IMR-90 (cell line): ENCODE measurements at regions not wholly inside any gene's neighbourhood (a gene's known extent, or its start where the extent isn't known, plus 50 kb on each side); places are given as distances from the start of the nearest gene placed in this dataset.

Experiments
- ATAC-seq: fragments of 200-7000 bp; cut with Tn5 transposase; 2 replicates; pipeline ENCODE4 v1.9.1; 2020; ENCODE audit warnings: low read depth, mild to moderate bottlenecking, moderate library complexity
- BruUV-seq: library from RNA; stranded (reverse); fragments of 400-500 nt; replicated peaks from 2 replicates; lab custom pipeline; 2021; lab: Mats Ljungman, UMichigan
- CTCF ChIA-PET: fragments of 300-600 bp; formaldehyde crosslinking; extraction: SDS; loops from one replicate; lab custom pipeline; 2021; ENCODE audit warnings: antibody characterized with exemption; lab: Yijun Ruan, JAX
- POLR2A ChIA-PET: fragments of 300-600 bp; sonication (Branson Sonifier 250); formaldehyde crosslinking; loops from one replicate; lab custom pipeline; 2022; ENCODE audit warnings: antibody characterized with exemption; ENCODE audit not compliant: unreplicated experiment; lab: Charles Lee
- DNase-seq: peaks from one replicate; pipeline ENCODE4 v3.0.0; 2013
- H2AFZ ChIP-seq: replicated peaks from 2 replicates; pipeline ENCODE3; 2013; ENCODE audit warnings: low read length, mild to moderate bottlenecking; ENCODE audit not compliant: poor library complexity
- H2AK5ac ChIP-seq: 2 replicates; pipeline ENCODE4 v1.6.1; 2013; ENCODE audit warnings: low read depth, low read length, inconsistent platforms
- H2AK9ac ChIP-seq: replicated peaks from 2 replicates; pipeline ENCODE3; 2013; ENCODE audit warnings: mild to moderate bottlenecking, low read depth, low read length, moderate library complexity; ENCODE audit not compliant: poor library complexity
- H2BK120ac ChIP-seq: 2 replicates; pipeline ENCODE4 v1.6.1; 2013; ENCODE audit warnings: low read depth, low read length, inconsistent platforms
- H2BK15ac ChIP-seq: 3 replicates; pipeline ENCODE4 v1.6.1; 2013; ENCODE audit warnings: low read depth, low read length, inconsistent platforms
- H2BK20ac ChIP-seq: 2 replicates; pipeline ENCODE4 v1.6.1; 2013; ENCODE audit warnings: low read depth, mild to moderate bottlenecking, inconsistent platforms, low read length, moderate library complexity
- H2BK5ac ChIP-seq: 2 replicates; pipeline ENCODE4 v1.6.1; 2013; ENCODE audit warnings: mild to moderate bottlenecking, low read depth, low read length, inconsistent platforms; ENCODE audit not compliant: poor library complexity, severe bottlenecking
- H3K14ac ChIP-seq: replicated peaks from 2 replicates; pipeline ENCODE4 v1.6.1; 2013; ENCODE audit warnings: low read depth, low read length, inconsistent platforms
- H3K18ac ChIP-seq: 2 replicates; pipeline ENCODE4 v1.6.1; 2013; ENCODE audit warnings: low read depth, low read length, control low read depth
- H3K23ac ChIP-seq: 2 replicates; pipeline ENCODE4 v1.6.1; 2013; ENCODE audit warnings: low read depth, low read length, inconsistent platforms
- H3K27ac ChIP-seq: 2 replicates; pipeline ENCODE4 v1.5.1; 2013; ENCODE audit warnings: mild to moderate bottlenecking, control low read depth, low read length; ENCODE audit not compliant: insufficient read depth
- H3K27me3 ChIP-seq: 2 replicates; pipeline ENCODE4 v1.6.1; 2013; ENCODE audit warnings: low read length; ENCODE audit not compliant: control insufficient read depth, insufficient read depth
- H3K36me3 ChIP-seq: 2 replicates; pipeline ENCODE4 v1.6.1; 2013; ENCODE audit warnings: low read length, mixed read lengths; ENCODE audit not compliant: control insufficient read depth, insufficient read depth
- H3K4ac ChIP-seq: 2 replicates; pipeline ENCODE4 v1.6.1; 2013; ENCODE audit warnings: low read depth, low read length, inconsistent platforms
- H3K4me1 ChIP-seq: 2 replicates; pipeline ENCODE4 v1.6.1; 2013; ENCODE audit warnings: low read length, mixed read lengths; ENCODE audit not compliant: control insufficient read depth, insufficient read depth
- H3K4me2 ChIP-seq: 2 replicates; pipeline ENCODE4 v1.6.1; 2013; ENCODE audit warnings: low read depth, mild to moderate bottlenecking, control low read depth, low read length, moderate library complexity
- H3K4me3 ChIP-seq: 2 replicates; pipeline ENCODE4 v1.5.1; 2013; ENCODE audit warnings: low read depth, mild to moderate bottlenecking, control low read depth, low read length, moderate library complexity; ENCODE audit not compliant: insufficient read depth
- H3K56ac ChIP-seq: 2 replicates; pipeline ENCODE4 v1.6.1; 2013; ENCODE audit warnings: low read length, inconsistent platforms; ENCODE audit not compliant: insufficient read depth; ENCODE audit errors: extremely low read depth
- H3K79me1 ChIP-seq, 2 experiments: 2 replicates each; pipeline ENCODE4 v1.6.1; 2013; ENCODE audit warnings: low read length in 2 of 2, inconsistent platforms in 1 of 2, low read depth in 1 of 2
- H3K9ac ChIP-seq: 2 replicates; pipeline ENCODE4 v1.6.1; 2013; ENCODE audit warnings: low read depth, low read length, control low read depth
- H3K9me1 ChIP-seq: 2 replicates; pipeline ENCODE4 v1.6.1; 2013; ENCODE audit warnings: low read length, inconsistent platforms; ENCODE audit not compliant: insufficient read depth
- H3K9me3 ChIP-seq: 2 replicates; pipeline ENCODE4 v1.6.1; 2013; ENCODE audit warnings: low read length; ENCODE audit not compliant: control insufficient read depth, insufficient read depth
- H4K20me1 ChIP-seq: 2 replicates; pipeline ENCODE4 v1.6.1; 2013; ENCODE audit warnings: low read length, inconsistent platforms; ENCODE audit not compliant: insufficient read depth
- H4K5ac ChIP-seq: 2 replicates; pipeline ENCODE4 v1.6.1; 2013; ENCODE audit warnings: mild to moderate bottlenecking, low read depth, low read length, control low read depth
- H4K8ac ChIP-seq, 2 experiments: 2 replicates each; pipeline ENCODE4 v1.6.1; 2013; ENCODE audit warnings: low read depth in 2 of 2, low read length in 2 of 2, control low read depth in 1 of 2, inconsistent platforms in 1 of 2
- H4K91ac ChIP-seq: 2 replicates; pipeline ENCODE4 v1.6.1; 2013; ENCODE audit warnings: low read depth, low read length, inconsistent platforms; ENCODE audit not compliant: insufficient read depth
- MAZ ChIP-seq: IDR thresholded peaks from 2 replicates; pipeline ENCODE4 v1.6.1; 2012; ENCODE audit warnings: low read depth, mild to moderate bottlenecking, low read length, improper control_type of control experiment, moderate library complexity, borderline replicate concordance
- POLR2A ChIP-seq: IDR thresholded peaks from 2 replicates; pipeline ENCODE4 v1.6.1; 2012; ENCODE audit warnings: mild to moderate bottlenecking, low read depth, low read length
- WGBS, 2 experiments: methylation state at CpG; one replicate each; pipeline versions ENCODE4 v1.1.5 to v1.1.7; 2013; ENCODE audit warnings: missing lambda C conversion rate in 2 of 2; ENCODE audit not compliant: insufficient read length in 1 of 2; ENCODE audit errors: extremely low coverage in 2 of 2; 5-methylcytosine and 5-hydroxymethylcytosine counted together
- dilution Hi-C: fragments of 300-500 bp; cut with HindIII; formaldehyde crosslinking; loops from one replicate; pipeline ENCODE4 v1.14.3; 2018; ENCODE audit warnings: low sequenced_read_pairs; ENCODE audit not compliant: unreplicated experiment
- in situ Hi-C: fragments of 300-500 bp; cut with MboI; formaldehyde crosslinking; loops from 3 replicates; pipeline ENCODE4 v1.14.3; 2019; ENCODE audit warnings: low sequenced_read_pairs, inconsistent platforms, mixed read lengths
- intact Hi-C: fragments of 100-400 bp; cut with micrococcal nuclease; formaldehyde crosslinking; loops from 2 replicates; pipeline ENCODE4 v1.10.0; 2022
- TF ChIP-seq, protein P1 (sequence below): conservative IDR thresholded peaks from 2 replicates; pipeline ENCODE4 v1.5.1; 2012; ENCODE audit warnings: mild to moderate bottlenecking, low read depth, low read length, improper control_type of control experiment

- dilution Hi-C loops = no loop called here
- H3K27me3 ChIP-seq = no peaks in the 10 kb centered on the region
- in situ Hi-C loops = no loop called here
- no peak overlapping the region for H4K5ac ChIP-seq
- POLR2A ChIA-PET = no interaction called here
- H2BK15ac ChIP-seq = no peak overlapping the region
- H4K91ac ChIP-seq = no peak overlapping the region
- no peaks in the 10 kb centered on the region for H4K20me1 ChIP-seq
- H3K9me3 ChIP-seq = no peaks in the 10 kb centered on the region
- H3K9ac ChIP-seq = no peak overlapping the region
- no TSS peak for BruUV-seq
- no peak overlapping the region for H3K18ac ChIP-seq
- H2BK20ac ChIP-seq = no peak overlapping the region
- H2BK5ac ChIP-seq = no peak overlapping the region
- H3K14ac ChIP-seq = no peak overlapping the region
- no peaks in the 10 kb centered on the region for H3K9me1 ChIP-seq
- no peak overlapping the region for H2AFZ ChIP-seq
- TF ChIP-seq, protein P1, sequence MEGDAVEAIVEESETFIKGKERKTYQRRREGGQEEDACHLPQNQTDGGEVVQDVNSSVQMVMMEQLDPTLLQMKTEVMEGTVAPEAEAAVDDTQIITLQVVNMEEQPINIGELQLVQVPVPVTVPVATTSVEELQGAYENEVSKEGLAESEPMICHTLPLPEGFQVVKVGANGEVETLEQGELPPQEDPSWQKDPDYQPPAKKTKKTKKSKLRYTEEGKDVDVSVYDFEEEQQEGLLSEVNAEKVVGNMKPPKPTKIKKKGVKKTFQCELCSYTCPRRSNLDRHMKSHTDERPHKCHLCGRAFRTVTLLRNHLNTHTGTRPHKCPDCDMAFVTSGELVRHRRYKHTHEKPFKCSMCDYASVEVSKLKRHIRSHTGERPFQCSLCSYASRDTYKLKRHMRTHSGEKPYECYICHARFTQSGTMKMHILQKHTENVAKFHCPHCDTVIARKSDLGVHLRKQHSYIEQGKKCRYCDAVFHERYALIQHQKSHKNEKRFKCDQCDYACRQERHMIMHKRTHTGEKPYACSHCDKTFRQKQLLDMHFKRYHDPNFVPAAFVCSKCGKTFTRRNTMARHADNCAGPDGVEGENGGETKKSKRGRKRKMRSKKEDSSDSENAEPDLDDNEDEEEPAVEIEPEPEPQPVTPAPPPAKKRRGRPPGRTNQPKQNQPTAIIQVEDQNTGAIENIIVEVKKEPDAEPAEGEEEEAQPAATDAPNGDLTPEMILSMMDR = no peak
- no peak for TF ChIP-seq POLR2A
- no peak for TF ChIP-seq MAZ
- H3K79me1 ChIP-seq = no peaks in the 10 kb centered on the region
- no peak overlapping the region for H2AK5ac ChIP-seq
- H4K8ac ChIP-seq = no peak overlapping the region
- no peak overlapping the region for H2BK120ac ChIP-seq
- CTCF ChIA-PET = no interaction called here
- no peak overlapping the region for H3K23ac ChIP-seq
- H3K56ac ChIP-seq = no peak overlapping the region
- no peak overlapping the region for H3K4me2 ChIP-seq
- intact Hi-C loops = no loop called here
- ATAC-seq (no peak), DNase-seq (no peak)
- no peak overlapping the region for H3K4ac ChIP-seq
- no peaks in the 10 kb centered on the region for H3K36me3 ChIP-seq
- no peak overlapping the region for H2AK9ac ChIP-seq
- H3K4me3 ChIP-seq = no peak overlapping the region
- H3K4me1 ChIP-seq = no peaks in the 10 kb centered on the region
- H3K27ac ChIP-seq = no peak overlapping the region
- WGBS, 2 experiments = 100% methylated on average over 1 of the region's 2 CpGs; no CpG with 5 or more reads in 1 of the 2 experiments
These were observed 743.8 kb downstream of the FAT4 start for GRCh38 chr4:126058596-126058995.
